ENCODE measurements at regions not wholly inside any gene's neighbourhood (a gene's known extent, or its start where the extent isn't known, plus 50 kb on each side); places are given as distances from the start of the nearest gene placed in this dataset.

DNA sequence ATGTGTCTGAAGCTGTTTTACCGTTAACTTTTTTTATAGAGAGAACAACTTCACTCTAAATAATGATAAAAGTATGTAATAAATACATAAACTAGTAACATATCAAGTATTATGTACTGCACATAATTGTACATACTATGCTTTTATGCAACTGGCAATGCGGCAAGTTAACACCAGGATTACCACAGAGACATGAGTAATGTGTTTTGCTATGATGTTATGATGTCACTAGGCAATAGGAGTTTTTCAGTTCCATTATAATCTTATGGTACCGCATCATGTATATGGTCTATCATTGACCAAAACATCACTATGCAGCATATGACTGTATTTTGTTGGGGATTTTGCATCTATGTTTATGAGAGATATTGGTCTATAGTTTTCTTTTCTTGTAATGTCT is 326.4 kb upstream of the TARS1 start:
- no peak for TF ChIP-seq TEAD4 (IDR thresholded peaks at IDR 0.05)
- TF ChIP-seq, protein P1, sequence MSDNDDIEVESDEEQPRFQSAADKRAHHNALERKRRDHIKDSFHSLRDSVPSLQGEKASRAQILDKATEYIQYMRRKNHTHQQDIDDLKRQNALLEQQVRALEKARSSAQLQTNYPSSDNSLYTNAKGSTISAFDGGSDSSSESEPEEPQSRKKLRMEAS (IDR thresholded peaks at IDR 0.05), result no peak
- TF ChIP-seq EGR1 (IDR thresholded peaks at IDR 0.05), result no peak
- no peak for TF ChIP-seq CREB1 (IDR thresholded peaks at IDR 0.05; ENCODE audit: low read depth)
- TF ChIP-seq, protein P2, sequence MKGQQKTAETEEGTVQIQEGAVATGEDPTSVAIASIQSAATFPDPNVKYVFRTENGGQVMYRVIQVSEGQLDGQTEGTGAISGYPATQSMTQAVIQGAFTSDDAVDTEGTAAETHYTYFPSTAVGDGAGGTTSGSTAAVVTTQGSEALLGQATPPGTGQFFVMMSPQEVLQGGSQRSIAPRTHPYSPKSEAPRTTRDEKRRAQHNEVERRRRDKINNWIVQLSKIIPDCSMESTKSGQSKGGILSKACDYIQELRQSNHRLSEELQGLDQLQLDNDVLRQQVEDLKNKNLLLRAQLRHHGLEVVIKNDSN (IDR thresholded peaks at IDR 0.05), result no peak
- TF ChIP-seq ZBTB7A (IDR thresholded peaks at IDR 0.05; ENCODE audit: low read depth), result no peak
- TF ChIP-seq TAF1 (IDR thresholded peaks at IDR 0.05; ENCODE audit: low read depth), result no peak
- no peak for TF ChIP-seq TCF12 (IDR thresholded peaks at IDR 0.05; ENCODE audit: low read depth)

DNA sequence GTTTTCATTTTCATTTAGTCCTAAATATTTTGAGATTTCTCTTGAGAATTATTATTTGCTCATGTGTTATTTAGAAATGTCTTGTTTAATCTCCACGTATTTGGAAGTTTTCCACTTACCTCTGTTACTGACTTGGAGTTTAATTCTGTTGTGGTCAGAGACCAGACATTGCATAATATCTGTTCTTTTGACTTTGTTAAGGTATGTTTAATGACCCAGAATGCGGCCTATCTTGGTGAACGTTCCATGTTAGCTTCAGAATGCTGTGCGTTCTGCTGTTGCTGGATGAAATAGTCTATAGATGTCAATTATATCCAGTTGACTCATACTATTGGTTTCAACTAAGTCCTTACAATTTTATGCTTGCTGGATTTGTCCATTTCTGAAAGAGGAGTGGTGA is 325.3 kb upstream of the TARS1 start:
- TF ChIP-seq TAF1 (IDR thresholded peaks at IDR 0.05; ENCODE audit: low read depth) (no peak), ZBTB7A (IDR thresholded peaks at IDR 0.05; ENCODE audit: low read depth) (no peak), TEAD4 (IDR thresholded peaks at IDR 0.05) (no peak), TCF12 (IDR thresholded peaks at IDR 0.05; ENCODE audit: low read depth) (no peak), YY1 (IDR thresholded peaks at IDR 0.05; ENCODE audit: low read depth) (no peak), FOXM1 (IDR thresholded peaks at IDR 0.05; ENCODE audit: borderline replicate concordance, low read depth) (no peak), NFIC (IDR thresholded peaks at IDR 0.05) (no peak), EGR1 (IDR thresholded peaks at IDR 0.05) (no peak), EP300 (IDR thresholded peaks at IDR 0.05; ENCODE audit: borderline replicate concordance) (no peak), CEBPB (IDR thresholded peaks at IDR 0.05) (no peak), RAD21 (IDR thresholded peaks at IDR 0.05; ENCODE audit: low read depth) (no peak), CREB1 (IDR thresholded peaks at IDR 0.05; ENCODE audit: low read depth) (no peak)
- TF ChIP-seq, protein P2 (IDR thresholded peaks at IDR 0.05), result no peak
- TF ChIP-seq, protein P3, sequence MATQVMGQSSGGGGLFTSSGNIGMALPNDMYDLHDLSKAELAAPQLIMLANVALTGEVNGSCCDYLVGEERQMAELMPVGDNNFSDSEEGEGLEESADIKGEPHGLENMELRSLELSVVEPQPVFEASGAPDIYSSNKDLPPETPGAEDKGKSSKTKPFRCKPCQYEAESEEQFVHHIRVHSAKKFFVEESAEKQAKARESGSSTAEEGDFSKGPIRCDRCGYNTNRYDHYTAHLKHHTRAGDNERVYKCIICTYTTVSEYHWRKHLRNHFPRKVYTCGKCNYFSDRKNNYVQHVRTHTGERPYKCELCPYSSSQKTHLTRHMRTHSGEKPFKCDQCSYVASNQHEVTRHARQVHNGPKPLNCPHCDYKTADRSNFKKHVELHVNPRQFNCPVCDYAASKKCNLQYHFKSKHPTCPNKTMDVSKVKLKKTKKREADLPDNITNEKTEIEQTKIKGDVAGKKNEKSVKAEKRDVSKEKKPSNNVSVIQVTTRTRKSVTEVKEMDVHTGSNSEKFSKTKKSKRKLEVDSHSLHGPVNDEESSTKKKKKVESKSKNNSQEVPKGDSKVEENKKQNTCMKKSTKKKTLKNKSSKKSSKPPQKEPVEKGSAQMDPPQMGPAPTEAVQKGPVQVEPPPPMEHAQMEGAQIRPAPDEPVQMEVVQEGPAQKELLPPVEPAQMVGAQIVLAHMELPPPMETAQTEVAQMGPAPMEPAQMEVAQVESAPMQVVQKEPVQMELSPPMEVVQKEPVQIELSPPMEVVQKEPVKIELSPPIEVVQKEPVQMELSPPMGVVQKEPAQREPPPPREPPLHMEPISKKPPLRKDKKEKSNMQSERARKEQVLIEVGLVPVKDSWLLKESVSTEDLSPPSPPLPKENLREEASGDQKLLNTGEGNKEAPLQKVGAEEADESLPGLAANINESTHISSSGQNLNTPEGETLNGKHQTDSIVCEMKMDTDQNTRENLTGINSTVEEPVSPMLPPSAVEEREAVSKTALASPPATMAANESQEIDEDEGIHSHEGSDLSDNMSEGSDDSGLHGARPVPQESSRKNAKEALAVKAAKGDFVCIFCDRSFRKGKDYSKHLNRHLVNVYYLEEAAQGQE (IDR thresholded peaks at IDR 0.05; ENCODE audit: low read depth), result no peak
- TF ChIP-seq, protein P1 (IDR thresholded peaks at IDR 0.05), result no peak

DNA sequence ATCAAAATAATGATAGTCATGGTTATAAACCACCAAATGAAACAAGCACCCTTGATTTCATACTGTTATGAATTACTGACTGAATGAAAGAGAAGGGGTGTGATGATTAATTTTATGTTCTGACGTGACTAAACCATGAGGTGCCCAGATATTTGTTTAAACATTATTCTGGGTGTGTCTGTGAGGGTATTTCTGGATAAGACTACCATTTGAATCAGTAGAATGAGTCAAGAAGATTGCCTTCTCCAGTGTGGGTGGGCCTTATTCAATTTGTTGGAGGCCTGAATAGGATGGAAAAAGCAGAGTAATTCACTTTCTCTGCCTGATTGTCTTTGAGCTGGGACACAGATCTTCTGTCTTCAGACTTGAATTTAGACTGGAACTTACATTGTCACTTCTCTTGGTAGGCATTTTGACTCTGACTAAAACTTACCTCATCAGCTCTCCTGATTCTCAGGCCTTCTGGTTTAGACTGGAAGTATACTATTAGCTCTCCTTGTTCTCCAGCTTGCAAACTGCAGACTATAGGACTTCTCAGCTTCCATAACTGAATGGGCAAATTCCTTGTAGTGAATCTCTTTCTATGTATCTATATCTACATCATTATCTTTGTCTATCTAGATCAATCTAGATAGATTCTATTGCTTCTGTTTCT is 321.9 kb upstream of the TARS1 start:
- TF ChIP-seq FOXM1 (IDR thresholded peaks at IDR 0.05; ENCODE audit: borderline replicate concordance, low read depth) (no peak), CEBPB (IDR thresholded peaks at IDR 0.05) (no peak), TAF1 (IDR thresholded peaks at IDR 0.05; ENCODE audit: low read depth) (no peak), ZBTB7A (IDR thresholded peaks at IDR 0.05; ENCODE audit: low read depth) (no peak), CREB1 (IDR thresholded peaks at IDR 0.05; ENCODE audit: low read depth) (no peak), YY1 (IDR thresholded peaks at IDR 0.05; ENCODE audit: low read depth) (no peak), RAD21 (IDR thresholded peaks at IDR 0.05; ENCODE audit: low read depth) (no peak), NFIC (IDR thresholded peaks at IDR 0.05) (no peak), TEAD4 (IDR thresholded peaks at IDR 0.05) (no peak), TCF12 (IDR thresholded peaks at IDR 0.05; ENCODE audit: low read depth) (no peak), EGR1 (IDR thresholded peaks at IDR 0.05) (no peak)
- TF ChIP-seq, protein P1 (IDR thresholded peaks at IDR 0.05), result no peak
- TF ChIP-seq, protein P3 (IDR thresholded peaks at IDR 0.05; ENCODE audit: low read depth), result no peak
- TF ChIP-seq, protein P2 (IDR thresholded peaks at IDR 0.05), result no peak

DNA sequence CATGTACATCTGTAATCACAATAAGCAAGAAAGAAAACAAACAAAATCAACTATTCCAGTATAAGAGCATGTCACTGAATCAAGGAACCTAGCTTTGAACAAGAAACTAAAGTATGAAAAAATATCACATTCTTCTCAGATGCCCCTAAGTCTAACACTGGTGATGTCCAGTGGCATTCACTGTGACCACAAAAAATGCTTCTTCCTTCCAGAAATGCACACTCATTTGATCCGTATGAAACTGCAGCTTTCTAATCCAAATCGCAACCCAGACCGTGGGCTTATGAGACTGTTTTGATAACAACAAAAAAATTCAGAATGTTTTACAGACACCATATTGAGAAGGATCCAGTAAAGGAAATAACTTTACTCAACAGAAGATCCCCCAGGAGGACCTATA is 320.1 kb upstream of the TARS1 start:
- TF ChIP-seq CREB1 (IDR thresholded peaks at IDR 0.05; ENCODE audit: low read depth), result no peak
- TF ChIP-seq, protein P1 (IDR thresholded peaks at IDR 0.05), result no peak

DNA sequence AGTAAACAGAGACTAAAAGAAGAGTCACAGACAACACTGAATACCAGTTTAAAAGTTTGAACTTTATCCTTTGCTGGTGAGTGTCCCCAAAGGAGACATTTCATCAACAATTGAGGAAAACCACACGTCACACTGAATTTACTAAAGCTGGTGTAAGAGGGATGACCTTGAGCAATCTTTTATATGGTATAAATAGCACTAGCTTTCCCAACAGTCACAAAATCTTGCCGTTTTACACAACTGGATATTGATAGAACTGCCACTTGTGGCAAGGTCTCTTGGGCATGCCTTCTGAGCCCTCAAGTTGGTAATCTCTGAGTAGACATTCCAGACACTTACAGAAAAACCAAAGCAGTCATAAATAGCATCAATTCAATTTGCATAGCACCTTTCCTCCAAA is 311.5 kb upstream of the TARS1 start:
- TF ChIP-seq, protein P3 (IDR thresholded peaks at IDR 0.05; ENCODE audit: low read depth), result no peak
- no peak for TF ChIP-seq CEBPB (IDR thresholded peaks at IDR 0.05)
- TF ChIP-seq ZBTB7A (IDR thresholded peaks at IDR 0.05; ENCODE audit: low read depth), result no peak
- TF ChIP-seq TAF1 (IDR thresholded peaks at IDR 0.05; ENCODE audit: low read depth), result no peak
- no peak for TF ChIP-seq TCF12 (IDR thresholded peaks at IDR 0.05; ENCODE audit: low read depth)
- no peak for TF ChIP-seq RAD21 (IDR thresholded peaks at IDR 0.05; ENCODE audit: low read depth)
